ENCODE measurements at regions not wholly inside any gene's neighbourhood (a gene's known extent, or its start where the extent isn't known, plus 50 kb on each side); places are given as distances from the start of the nearest gene placed in this dataset.

DNA sequence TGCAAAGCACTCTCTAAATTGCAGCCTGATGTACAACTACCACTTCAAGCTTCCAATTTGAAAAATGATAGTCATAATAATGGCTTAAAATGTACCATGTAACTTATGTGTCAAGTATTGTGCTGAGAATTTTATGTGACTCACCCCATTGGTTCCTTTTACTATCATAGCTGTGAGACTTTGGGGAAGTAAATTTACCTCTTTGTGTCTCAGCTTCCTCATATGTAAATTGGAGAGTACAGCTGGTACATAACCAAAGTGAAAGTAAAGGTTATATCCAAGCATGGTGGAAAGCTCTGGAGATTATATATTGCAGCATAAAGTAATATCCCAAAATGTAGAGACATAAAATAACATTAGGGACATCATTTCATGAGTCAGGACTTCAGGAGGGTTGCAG lies 2200.4 kb upstream of the C9orf72 start:
- no TSS peak for BruUV-seq (replicated peaks)
- ChIA-PET POLR2A (interaction anchor here (0.5 kb wide), 1 partner anchor 304 kb away, joined by 3 read pairs; no protein-coding TSS in a partner anchor), SMC1A (ENCODE audit: uncharacterized antibody, unreplicated experiment) (interaction anchor here (0.5 to 1.6 kb wide), 5 partner anchors 14 to 272 kb away, joined by 3 to 4 read pairs (median 3); no protein-coding TSS in a partner anchor), CTCF (no interaction called here), RAD21 (ENCODE audit: unreplicated experiment) (no interaction called here)
- Histone ChIP-seq H3K9ac (ENCODE audit: control insufficient read depth, insufficient read depth, low read length) (no peak overlapping the region), H2AFZ (ENCODE audit: control insufficient read depth, low read depth, low read length) (no peak overlapping the region), H3K9me3 (replicated peaks; ENCODE audit: control insufficient read depth, insufficient read depth, low read length) (no peaks in the 10 kb centered on the region), H3K27ac (ENCODE audit: control insufficient read depth, insufficient read depth) (no peak overlapping the region), H4K20me1 (ENCODE audit: control insufficient read depth, insufficient read depth) (no peaks in the 10 kb centered on the region), H3K4me1 (ENCODE audit: control insufficient read depth, insufficient read depth, low read length) (no peaks in the 10 kb centered on the region), H3K27me3 (replicated peaks in 1 of 2; ENCODE audit: control insufficient read depth in 2 of 2, insufficient read depth in 2 of 2, low read length in 1 of 2) (no peaks in the 10 kb centered on the region), H3K79me2 (ENCODE audit: control insufficient read depth, insufficient read depth, low read length) (no peaks in the 10 kb centered on the region), H3K4me3 (no peak overlapping the region), H3K36me3 (ENCODE audit: control insufficient read depth in 2 of 2, insufficient read depth in 2 of 2, low read length in 1 of 2) (no peaks in the 10 kb centered on the region), H3K4me2 (ENCODE audit: control insufficient read depth, insufficient read depth) (no peak overlapping the region)
- peak; percentile 47; the same call in 2 of the 3 replicates for ATAC-seq
- FAIRE-seq: no peak
- no peak for DNase-seq (ENCODE audit: low read depth, low spot score)
- intact Hi-C loops (cut with micrococcal nuclease; ENCODE audit: unreplicated experiment) (loop anchor here (10.0 kb wide), 1 partner anchor 59 kb away; no protein-coding TSS in a partner anchor), in situ Hi-C loops (cut with MboI) (no loop called here)
- no peak for TF ChIP-seq PAX5 (IDR thresholded peaks at IDR 0.05; ENCODE audit: borderline replicate concordance, low read depth, low read length)
- TF ChIP-seq, protein P1, sequence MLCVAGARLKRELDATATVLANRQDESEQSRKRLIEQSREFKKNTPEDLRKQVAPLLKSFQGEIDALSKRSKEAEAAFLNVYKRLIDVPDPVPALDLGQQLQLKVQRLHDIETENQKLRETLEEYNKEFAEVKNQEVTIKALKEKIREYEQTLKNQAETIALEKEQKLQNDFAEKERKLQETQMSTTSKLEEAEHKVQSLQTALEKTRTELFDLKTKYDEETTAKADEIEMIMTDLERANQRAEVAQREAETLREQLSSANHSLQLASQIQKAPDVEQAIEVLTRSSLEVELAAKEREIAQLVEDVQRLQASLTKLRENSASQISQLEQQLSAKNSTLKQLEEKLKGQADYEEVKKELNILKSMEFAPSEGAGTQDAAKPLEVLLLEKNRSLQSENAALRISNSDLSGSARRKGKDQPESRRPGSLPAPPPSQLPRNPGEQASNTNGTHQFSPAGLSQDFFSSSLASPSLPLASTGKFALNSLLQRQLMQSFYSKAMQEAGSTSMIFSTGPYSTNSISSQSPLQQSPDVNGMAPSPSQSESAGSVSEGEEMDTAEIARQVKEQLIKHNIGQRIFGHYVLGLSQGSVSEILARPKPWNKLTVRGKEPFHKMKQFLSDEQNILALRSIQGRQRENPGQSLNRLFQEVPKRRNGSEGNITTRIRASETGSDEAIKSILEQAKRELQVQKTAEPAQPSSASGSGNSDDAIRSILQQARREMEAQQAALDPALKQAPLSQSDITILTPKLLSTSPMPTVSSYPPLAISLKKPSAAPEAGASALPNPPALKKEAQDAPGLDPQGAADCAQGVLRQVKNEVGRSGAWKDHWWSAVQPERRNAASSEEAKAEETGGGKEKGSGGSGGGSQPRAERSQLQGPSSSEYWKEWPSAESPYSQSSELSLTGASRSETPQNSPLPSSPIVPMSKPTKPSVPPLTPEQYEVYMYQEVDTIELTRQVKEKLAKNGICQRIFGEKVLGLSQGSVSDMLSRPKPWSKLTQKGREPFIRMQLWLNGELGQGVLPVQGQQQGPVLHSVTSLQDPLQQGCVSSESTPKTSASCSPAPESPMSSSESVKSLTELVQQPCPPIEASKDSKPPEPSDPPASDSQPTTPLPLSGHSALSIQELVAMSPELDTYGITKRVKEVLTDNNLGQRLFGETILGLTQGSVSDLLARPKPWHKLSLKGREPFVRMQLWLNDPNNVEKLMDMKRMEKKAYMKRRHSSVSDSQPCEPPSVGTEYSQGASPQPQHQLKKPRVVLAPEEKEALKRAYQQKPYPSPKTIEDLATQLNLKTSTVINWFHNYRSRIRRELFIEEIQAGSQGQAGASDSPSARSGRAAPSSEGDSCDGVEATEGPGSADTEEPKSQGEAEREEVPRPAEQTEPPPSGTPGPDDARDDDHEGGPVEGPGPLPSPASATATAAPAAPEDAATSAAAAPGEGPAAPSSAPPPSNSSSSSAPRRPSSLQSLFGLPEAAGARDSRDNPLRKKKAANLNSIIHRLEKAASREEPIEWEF (IDR thresholded peaks at IDR 0.05; ENCODE audit: insufficient replicate concordance, low read depth, low read length): no peak
- no peak for TF ChIP-seq CREM (IDR thresholded peaks at IDR 0.05; ENCODE audit: low read depth)
- TF ChIP-seq, protein P2, sequence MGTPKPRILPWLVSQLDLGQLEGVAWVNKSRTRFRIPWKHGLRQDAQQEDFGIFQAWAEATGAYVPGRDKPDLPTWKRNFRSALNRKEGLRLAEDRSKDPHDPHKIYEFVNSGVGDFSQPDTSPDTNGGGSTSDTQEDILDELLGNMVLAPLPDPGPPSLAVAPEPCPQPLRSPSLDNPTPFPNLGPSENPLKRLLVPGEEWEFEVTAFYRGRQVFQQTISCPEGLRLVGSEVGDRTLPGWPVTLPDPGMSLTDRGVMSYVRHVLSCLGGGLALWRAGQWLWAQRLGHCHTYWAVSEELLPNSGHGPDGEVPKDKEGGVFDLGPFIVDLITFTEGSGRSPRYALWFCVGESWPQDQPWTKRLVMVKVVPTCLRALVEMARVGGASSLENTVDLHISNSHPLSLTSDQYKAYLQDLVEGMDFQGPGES (IDR thresholded peaks at IDR 0.05): no peak
- no peak for TF ChIP-seq ZBED1 (IDR thresholded peaks at IDR 0.05; ENCODE audit: borderline replicate concordance)
- TF ChIP-seq IKZF2 (IDR thresholded peaks at IDR 0.05): no peak
- no peak for TF ChIP-seq BRCA1 (IDR thresholded peaks at IDR 0.05; ENCODE audit: low read depth, low read length)
- TF ChIP-seq ATF7 (IDR thresholded peaks at IDR 0.05; ENCODE audit: low read depth): no peak
- no peak for TF ChIP-seq YBX1 (IDR thresholded peaks at IDR 0.05)
- no peak for TF ChIP-seq SUPT20H (IDR thresholded peaks at IDR 0.05; ENCODE audit: borderline replicate concordance, control insufficient read depth, low read depth, low read length)
- TF ChIP-seq SPI1 (IDR thresholded peaks at IDR 0.05; ENCODE audit: borderline replicate concordance, insufficient read depth, low read depth, low read length): no peak
- TF ChIP-seq BCL11A (IDR thresholded peaks at IDR 0.05; ENCODE audit: low read depth, low read length): no peak
- TF ChIP-seq IKZF1 (conservative IDR thresholded peaks at IDR 0.05): no peak
- no peak for TF ChIP-seq ZBTB4 (CRISPR knock-in tag; IDR thresholded peaks at IDR 0.05)
